ENCODE measurements at regions not wholly inside any gene's neighbourhood (a gene's known extent, or its start where the extent isn't known, plus 50 kb on each side); places are given as distances from the start of the nearest gene placed in this dataset.

DNA sequence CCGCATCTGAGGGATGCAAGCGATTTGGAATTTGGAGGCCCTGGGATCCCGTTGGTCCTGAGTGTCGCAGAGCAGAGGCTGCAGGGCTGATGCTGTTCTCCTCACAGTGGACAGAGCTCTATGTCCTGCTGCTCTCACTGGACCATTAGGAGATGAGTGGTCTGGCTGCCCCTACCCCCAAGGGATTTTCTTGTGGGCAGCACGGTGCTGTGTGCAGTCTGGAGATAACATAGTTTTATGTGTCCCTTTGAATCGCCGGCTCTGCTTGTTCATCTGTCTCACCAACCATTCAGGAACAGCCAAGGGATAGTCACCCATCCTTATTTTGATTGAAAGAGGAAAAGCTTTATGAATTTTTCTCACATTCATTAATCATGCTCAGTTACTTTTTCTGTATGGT lies 49.9 kb downstream of the CHRM3 start:
- DNase-seq (ENCODE audit: extremely low read depth, low read depth), result no peak

DNA sequence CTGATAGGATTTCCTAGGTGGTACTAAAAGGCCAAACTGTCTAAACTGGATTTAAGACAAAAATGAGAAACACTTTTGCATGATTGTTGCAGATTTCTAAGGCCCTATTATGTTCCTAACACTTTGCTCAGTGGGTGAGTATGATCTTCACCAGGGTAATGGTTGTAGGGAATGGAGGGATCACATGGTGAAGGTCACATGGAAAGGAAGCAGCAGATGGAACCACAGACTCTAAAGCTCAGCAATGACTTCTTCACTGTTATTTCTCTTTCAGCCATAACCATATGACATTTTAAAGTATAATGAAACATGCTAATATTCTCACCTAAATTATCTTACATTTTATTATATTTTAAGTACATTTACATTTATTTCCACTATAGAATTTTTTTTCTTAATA lies 51.5 kb downstream of the CHRM3 start:
- no peak for DNase-seq (ENCODE audit: extremely low read depth, low read depth)

DNA sequence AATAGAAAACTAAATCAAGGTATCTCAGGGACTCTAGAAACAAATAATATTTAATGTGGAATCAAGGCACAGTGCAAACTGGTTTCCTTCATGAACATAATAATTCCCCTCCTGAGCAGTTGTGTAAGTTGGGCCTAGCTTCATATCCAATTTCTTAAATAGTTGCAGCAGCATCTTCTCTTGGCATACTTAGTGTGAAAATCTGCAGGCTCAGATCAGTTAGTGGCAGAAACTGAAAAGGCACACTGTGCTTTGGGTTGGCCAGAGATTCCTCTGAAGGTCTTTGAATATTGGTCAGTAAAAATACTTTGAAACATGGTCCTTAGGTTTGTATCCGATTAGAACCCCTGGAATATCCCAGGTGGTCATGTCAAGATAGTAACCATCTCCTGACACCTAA lies 52.5 kb downstream of the CHRM3 start:
- no peak for DNase-seq (ENCODE audit: extremely low read depth, low read depth)

DNA sequence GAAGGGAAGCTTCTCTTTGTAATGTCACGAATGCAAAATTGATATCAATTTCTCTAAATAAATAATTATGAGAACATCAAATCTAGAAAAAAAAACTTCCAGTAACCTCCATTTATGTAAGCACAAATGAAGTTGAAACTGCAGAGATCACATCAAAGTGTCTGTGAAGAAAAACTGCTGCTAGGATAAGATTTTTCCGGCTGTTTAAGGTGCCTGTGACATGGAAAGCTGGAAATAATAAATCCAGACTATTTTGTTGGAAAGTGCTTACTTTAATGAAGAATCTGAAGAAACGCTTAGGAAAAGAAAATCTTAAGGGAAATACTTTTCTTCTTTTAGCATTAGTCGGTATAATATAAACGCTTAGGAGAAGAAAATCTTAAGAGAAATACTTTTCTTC lies 57.0 kb downstream of the CHRM3 start:
- no peak for DNase-seq (ENCODE audit: extremely low read depth, low read depth)

DNA sequence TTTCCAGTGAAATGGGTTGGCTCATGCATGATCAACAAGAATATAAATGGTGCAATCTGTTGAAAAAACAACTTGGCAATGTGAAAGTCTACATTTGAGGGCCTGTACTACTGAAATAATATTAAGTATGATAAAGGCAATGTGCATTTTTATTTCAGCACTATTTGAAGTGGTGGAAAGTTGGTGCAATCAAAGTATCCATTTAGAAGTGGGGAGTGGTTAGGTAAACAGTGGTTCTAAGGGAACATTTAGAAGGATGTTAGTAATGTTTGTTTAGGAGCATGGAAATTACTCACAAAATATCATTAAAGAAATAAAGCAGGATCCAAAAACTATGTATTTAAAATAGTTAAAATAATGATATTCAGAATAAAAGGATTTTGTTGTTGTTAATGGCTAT lies 60.2 kb downstream of the CHRM3 start:
- DNase-seq (ENCODE audit: extremely low read depth, low read depth), result no peak

DNA sequence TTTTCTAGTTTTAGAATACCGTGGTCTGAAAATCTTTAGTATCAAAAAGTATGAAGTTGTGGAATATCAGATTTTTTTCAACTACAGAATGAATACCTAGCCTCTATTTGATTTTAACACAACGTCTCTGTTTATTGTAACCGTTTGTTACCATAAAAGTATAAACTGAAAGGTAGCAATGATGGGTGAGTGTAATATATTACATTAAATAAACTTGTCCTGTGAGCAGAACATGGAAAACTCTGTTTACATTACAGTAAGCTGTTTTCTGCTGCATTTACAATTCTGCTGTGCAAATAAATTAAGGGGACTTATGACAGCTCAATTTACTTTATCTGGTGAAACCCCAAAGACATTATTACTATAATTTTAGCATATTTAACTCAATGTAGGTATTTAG lies 62.5 kb downstream of the CHRM3 start:
- DNase-seq (ENCODE audit: extremely low read depth, low read depth), result no peak

DNA sequence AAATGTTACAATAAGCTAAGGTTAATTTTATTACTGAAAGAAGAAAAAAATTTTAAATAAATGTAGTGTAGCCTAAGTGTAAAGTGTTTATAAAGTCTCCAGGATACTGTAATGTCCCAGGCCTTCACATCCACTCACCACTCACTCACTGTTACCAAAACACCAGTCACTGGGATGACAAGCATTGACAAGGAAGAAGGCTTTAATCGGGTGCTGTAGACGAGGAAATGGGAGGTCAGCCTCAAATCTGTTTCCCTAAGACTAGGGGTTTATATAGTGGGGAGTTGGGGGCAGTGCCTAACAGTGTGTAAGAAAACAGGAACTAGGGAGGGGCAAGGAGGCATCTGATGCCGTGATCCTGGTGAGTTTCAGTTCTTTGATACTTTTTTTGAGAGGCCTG lies 69.4 kb downstream of the CHRM3 start:
- DNase-seq (ENCODE audit: extremely low read depth, low read depth), result no peak

DNA sequence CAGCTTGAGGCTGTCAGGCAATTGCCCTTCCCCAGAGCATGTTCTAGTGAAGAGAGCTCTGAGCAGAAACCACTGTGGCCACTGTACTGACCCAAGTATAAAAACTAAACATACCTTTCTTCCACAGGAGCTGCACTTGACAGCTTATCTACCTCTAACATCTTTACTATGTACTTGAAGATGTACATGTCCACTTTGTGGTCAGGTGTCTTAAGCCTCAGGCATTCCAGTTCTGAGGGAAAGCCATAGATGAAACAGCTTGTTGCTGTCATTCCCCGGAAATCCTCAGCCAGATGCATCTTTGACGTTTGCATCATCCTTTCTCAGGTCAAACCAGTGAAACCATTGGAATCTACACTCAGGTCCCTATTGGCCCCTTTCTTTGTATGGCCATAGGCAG lies 70.4 kb downstream of the CHRM3 start:
- no peak for DNase-seq (ENCODE audit: extremely low read depth, low read depth)

DNA sequence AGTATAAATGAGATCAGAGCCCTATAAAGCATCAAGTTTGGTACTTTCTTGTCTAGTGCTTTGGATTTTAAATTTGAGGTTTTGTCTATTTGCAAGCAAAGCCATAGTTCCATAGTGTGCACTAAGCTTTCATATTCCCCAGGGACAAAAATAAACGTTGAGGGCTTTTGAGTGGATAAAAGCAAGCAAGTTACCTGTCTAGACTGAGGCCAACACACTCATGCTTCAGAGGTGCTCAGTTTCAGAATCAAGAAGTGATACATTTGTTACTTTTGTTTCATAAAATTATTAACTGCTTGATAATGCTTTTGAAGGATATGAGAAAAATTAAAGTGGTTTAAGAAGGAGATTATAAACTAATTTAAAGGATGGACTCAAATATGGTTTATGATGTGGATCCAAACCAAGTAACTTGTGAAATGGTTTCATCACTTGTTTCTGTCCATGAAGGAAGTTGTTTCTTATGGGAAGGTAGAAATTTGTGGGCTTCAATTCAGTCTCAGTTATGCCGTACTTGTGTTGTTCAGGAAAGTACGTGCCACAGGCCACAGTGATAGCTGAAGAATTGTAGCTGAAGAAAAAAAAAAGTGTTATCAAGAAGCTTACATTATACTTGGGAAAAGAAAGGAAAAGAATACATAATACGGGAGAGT lies 71.2 kb downstream of the CHRM3 start:
- no peak for DNase-seq (ENCODE audit: extremely low read depth, low read depth)

DNA sequence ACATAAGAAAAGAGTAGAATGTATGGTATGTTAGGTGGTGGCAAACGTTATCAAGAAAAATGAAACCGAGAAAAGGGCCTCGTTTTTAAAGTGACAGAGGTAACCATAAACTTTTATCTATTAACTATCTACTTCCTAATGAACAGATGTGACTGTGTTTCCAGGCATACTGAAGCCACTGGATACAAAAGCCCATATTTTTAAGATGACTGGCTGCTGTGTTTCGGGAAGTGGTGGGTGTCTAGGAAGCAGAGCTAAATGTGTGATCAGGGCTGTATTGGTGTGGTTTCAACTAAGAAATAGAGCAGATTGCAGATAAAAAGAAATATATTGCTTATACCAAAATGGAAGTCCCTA lies 71.8 kb downstream of the CHRM3 start:
- DNase-seq (ENCODE audit: extremely low read depth, low read depth), result no peak

DNA sequence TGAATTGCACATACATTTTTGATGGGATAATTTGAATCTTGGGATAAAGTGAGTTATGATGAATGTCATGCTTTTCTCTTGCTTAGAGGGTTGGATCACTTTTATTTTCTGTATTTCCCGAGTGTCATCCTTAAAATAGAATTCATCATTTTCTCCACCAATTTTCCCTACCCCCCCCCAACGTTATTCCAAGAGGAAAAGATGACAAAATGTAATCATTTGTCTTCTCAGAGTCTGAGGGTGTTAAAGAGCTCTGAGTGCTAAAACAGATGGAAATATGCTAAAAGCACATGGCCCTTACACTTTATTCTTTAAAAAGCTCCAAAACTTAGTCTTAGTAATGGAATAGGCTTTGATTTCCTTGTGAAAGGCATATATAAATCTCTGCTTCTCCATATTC lies 81.4 kb downstream of the CHRM3 start:
- no peak for DNase-seq (ENCODE audit: extremely low read depth, low read depth)

DNA sequence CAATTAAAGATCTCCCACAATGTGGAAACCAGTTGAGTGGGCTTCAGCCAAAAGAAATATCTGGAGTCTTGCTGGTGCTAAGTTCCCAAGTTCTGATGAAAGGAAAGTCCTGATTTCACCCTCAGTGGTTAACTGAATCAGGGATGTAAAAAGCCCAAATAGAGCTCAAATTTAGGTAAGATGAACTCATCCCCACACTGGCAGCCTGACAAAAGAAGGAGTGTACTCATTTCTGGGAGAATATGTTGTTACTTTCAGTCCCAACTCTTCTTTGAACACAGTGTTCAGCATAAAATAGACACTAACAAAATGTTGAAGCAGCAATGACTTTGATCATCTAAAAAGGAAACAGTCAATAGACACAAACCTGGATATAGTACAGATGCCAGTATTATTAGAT lies 91.7 kb downstream of the CHRM3 start:
- DNase-seq (ENCODE audit: extremely low read depth, low read depth), result no peak

DNA sequence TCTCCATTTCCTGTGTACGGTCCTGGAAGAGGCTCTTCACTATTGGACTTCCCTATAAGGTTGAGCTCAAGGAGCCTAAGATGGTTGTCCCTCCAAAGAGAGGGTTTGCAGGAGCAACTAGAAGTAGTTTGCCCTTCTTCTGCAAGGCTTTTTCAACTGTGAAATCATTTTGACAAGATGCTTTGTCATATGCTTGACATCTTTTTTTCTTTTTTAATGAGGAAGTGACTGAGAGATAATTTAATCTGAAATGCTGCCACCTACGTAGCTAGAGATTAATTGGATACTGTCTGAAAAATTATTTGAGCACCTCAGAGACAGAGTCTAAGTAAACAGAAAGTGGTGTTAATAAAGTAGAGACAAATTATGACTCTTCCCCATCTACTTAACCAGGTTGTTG lies 97.0 kb downstream of the CHRM3 start:
- DNase-seq (ENCODE audit: extremely low read depth, low read depth), result no peak

DNA sequence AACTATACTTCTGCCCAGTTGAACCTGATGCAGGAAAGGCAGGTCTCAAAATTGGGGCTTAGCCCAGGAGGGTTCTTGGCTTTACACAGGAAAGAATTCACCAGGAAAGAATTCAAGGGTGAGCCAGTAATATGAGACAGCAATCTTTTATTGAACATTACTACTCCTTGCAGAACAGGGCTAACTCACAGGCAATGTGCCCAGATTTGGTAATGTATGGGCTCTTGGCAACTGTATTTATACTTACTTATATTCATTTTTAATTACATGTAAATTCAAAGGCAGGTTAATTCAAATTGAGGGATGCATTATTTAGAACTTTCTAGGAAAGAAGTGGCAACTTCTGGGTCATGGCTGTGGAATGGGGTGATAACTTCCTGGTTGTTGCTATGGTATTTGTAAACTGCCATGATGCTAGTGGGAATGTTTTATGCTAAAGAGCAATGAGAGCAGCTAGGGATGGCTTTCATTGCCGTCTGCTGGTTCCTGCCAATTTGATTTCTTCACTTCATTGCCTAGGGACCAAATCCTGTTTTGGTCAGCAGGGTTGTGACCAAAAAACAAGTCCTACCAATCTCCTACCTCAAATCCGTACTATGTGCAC lies 107.5 kb downstream of the CHRM3 start:
- no peak for DNase-seq (ENCODE audit: extremely low read depth, low read depth)

DNA sequence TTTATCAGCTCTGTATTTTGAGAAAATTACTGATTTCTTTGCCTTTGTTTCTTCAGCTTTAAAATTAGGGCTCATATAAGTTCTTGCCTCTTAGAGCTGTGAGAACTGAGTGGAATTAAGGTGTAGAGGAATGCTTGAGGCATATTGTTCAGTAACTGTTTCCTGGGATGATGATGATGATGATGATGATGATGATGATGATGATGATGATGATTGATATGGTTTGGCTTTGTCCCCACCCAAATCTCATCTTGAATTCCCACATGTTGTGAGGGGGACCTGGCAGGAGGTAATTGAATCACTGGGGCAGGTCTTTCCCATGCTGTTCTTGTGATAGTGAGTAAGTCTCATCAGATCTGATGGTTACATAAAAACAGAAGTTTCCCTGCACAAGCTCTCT lies 118.7 kb downstream of the CHRM3 start:
- no peak for DNase-seq (ENCODE audit: extremely low read depth, low read depth)

DNA sequence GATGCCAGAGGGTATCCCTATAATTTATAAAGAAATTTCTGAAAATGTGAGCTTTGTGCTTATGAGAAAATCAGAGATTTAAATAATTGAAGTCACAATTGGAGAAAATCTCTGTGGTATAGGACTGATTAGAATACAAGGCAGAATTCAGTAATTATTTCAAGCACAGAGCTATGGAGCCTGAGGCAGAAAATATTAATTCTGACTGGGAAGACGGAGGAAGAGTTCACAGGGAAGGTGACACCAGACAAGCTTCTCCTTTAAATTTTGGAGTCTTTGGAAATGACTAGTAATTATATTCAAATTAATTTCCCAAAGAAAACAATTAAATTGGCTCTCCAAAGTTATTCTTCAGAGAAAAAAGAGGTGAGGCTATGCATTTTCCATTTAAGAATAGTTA lies 121.5 kb downstream of the CHRM3 start:
- no peak for DNase-seq (ENCODE audit: extremely low read depth, low read depth)

DNA sequence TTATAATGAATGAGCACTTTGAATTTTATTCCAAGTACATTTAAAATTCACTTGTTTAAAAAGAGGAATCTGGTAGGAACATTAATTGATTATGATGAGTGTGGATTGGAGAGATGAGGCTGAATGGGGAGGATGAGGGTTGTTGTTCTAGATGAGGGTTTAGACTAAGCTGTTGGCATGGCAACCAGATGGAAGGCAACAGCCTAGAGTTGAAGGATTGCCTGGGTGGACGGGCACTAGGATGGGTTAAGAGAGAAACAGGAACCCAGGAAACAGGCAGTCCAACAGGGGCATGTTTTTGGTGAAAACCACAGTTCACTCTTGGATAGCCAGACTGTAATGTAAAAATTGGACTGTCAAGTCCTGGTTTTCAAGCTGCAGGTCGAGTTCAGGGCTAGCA lies 125.5 kb downstream of the CHRM3 start:
- no peak for DNase-seq (ENCODE audit: extremely low read depth, low read depth)

DNA sequence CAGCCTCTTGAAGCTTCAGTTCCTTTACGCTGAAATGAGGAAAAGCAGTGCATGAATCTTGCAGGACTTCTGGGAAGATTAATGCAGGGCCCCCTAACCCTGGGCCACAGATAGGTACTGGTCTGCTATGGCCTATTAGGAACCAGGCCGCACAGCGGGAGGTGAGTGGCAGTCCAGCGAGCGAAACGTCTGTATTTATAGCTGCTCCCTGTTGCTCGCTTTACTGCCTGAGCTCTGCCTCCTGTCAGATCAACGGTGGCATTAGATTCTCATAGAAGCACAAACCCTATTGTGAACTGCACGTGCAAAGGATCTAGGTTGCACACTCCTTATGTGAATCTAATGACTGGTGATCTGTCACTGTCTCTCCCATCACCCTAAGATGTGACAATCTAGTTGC lies 130.2 kb downstream of the CHRM3 start:
- no peak for DNase-seq (ENCODE audit: extremely low read depth, low read depth)

DNA sequence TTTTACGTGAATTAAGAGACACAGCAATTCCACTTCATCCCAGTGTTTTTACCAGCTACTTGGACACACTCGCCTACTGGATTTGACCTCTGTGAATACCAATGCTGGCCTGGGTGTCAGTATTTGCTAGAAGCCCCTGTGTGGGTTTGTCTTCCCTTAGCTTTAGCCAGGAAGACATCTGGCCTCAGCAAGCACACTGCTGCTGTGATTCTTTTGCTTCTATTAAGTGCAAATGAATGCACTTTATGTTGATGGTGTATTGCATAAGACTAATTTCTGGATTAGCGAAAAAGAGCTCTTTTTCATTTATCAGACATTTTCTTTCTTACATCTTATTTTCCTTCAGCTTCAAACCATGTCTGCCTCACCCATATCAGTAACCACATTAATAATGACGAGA lies 140.0 kb downstream of the CHRM3 start:
- DNase-seq (ENCODE audit: extremely low read depth, low read depth), result no peak

DNA sequence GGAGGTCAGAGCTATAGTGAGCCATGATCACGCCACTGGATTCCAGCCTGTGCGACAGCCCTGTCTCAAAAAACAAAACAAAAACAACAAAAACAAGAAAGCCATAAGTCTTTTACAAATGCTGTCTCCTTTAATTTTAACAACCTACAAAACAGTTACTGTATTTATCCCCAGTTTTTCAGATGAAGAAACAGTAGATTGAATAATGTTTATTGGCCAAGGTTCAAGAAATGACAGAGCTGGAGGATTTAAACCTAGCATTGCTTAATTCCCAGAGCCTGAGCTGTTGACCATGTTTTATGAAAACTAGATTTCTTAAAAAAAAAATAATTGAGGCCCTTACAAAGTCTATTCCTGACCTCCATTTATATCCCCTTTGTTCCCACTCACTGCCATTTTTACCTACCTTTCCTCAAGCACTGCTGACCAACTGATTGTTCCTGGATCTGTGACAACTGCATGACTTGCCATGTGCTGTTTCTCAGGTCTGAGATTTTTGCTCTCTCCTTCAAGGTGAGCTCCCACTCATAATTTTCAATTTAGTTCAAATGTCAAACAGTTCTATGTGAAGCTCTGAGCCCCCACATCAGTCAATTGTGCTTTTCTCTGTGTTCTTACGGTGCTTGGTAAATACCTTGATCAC lies 140.8 kb downstream of the CHRM3 start:
- DNase-seq (ENCODE audit: extremely low read depth, low read depth), result no peak

DNA sequence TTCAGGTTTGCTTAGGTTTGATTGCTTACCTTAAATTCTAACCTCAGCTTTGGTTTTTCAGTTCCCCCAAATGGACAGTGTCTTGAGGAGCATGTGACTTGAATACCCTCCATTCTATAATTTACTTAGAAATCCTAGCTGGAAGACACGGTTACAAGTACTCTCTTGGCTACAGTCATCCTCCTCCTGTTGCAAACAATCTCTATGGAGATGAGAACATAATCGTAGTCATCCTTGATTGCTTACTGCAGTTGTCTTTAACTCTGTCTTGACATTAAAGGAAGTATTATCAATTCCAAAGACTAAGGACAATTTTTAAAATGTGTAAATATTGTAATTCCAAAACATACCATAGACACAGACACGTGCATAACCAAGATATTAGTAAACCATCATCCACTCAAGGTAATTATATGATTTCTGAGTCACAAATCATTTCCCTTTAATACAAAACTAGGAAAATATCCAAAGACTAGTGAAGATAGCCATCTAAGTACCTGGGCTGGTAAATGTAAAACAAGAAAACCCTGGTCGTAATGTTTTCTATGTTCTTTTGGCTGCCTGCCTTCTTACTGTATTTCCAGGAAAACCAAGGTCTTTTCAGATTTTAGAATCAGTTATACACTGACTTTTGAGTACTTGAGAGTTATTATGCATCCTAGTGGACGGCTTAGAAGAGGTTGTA lies 149.9 kb downstream of the CHRM3 start:
- no peak for DNase-seq (ENCODE audit: extremely low read depth, low read depth)

DNA sequence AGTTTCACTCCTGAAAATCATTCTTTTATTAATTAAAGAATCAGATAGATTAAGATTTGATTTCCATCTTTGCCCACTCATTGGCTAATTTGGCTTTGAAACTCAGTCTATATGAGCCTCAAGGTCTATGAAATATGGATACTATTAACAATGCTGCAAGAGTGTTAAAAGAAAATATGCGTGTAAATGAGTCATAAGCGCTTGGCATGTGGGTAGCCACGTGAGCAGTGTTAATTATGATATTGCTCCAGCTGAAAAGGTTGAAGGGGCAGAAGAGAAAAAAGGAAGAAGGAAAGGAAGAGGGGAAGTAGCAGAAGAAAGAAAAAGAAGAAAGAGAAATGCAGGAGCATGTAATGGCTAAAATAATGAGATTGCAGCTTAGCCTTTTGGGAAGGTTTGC lies 151.4 kb downstream of the CHRM3 start:
- DNase-seq (ENCODE audit: extremely low read depth, low read depth), result no peak
